Dermis microvascular lymphatic vessel endothelial cell (primary cell): ENCODE measurements at regions not wholly inside any gene's neighbourhood (a gene's known extent, or its start where the extent isn't known, plus 50 kb on each side); places are given as distances from the start of the nearest gene placed in this dataset.
A peak's percentile ranks its signal among the peaks of the same experiment; 100 is the strongest.

Source experiments
- DNase-seq, 2 donors: peaks; one replicate each; pipeline versions ENCODE4 v3.0.0 to v3.0.0-alpha.2; 2010; ENCODE audit warnings: low read depth in 2 of 2

DNA sequence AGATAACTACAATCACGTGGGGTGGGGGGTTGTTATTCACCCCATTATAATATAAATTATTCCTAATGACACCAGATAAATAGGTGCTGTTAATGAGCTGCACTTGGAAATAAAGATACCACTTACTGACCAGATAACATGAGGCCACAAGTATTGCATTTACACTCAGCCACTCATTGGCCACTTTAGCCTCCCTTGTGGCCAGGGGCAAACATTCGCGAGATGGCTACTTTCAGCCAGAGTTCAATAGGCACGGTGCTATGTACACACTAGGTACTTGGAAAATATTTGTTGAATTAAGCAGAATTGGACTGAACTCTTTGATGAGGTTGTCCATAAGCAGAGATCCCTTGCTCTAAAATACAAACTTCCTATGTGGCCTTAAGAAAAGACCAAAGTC is 713.7 kb upstream of the TENM3 start:
- DNase-seq = no peak

DNA sequence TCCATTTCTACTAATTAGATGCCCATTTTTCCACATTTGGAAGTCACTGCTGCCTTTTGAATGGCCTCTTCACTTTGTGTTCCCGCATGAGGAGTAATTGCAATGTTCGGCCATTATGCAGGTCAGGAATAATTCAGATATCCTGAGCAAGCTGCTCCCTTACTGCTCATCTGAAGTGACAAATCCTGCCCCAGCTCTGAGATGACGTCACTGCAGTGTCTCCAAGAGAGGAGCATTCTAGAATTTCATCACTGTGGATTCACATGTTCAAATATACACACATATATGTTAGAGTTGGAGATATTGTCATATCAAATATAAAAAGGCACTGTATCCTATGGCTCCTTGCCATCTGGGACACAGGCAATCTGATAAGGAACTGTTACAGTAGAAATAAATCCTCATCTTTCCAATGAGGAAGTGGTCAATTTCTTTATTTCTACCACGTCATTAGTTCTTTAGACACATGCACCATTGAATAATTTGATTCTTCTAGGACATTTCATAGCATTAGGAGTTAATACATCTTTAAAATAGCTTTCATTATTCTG is 706.9 kb upstream of the TENM3 start:
- DNase-seq = no peak

- DNase-seq = no peak
Measured at GRCh38 chr4:181536811-181537434, 706.3 kb upstream of the TENM3 start.

DNA sequence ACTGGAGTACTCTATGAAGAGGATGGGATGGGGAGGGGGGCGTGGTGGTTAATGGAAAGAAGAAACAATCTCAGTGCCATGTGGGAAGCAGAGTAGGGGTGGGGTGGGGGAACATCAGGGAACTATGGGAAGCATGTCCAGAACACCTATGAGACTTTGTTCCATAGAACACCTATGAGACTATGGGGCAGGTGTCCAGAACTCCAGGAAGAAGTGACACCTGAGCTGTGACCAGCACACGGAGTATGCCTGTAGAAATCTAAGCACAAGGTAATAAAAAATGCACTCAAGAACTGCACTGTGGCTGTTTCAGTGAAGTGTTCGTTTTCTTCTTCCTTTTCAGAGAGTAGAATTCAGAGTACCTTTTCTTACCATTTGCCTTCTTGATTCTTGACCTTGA is 704.8 kb upstream of the TENM3 start:
- DNase-seq = no peak

- DNase-seq = no peak
Measured at GRCh38 chr4:181541396-181541795, 701.8 kb upstream of the TENM3 start.

GRCh38 chr4:181548873-181549575 is 694.2 kb upstream of the TENM3 start:
- DNase-seq = peak; percentile 5 to 14

DNA sequence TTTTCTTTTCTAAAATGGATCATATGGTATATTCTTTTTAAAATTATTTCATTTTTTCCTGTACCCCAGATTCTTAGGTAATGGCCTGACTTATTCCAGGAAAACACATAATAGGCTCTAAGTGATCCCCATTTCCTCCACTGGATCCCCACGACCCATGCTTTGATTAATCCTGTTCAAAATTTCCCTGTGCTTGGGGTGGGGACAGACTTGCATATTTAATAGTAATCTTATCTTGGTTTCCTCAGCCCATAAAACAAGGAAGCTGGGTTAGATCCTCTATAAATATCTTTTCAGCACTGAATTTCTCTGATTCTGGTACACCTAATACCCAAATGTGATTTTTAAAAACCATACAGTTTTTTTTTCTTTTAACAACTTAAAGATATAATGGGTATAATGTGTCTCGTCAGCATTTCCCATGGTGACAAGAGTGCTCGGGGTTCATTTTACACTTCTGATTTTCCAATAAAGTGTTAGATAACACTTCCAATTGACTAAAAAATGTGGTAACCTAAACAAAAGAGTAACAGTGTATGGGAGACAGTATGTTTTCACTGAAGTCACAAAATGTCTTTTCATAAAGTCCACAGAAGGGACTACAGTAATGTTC is 693.5 kb upstream of the TENM3 start:
- no peak for DNase-seq

DNA sequence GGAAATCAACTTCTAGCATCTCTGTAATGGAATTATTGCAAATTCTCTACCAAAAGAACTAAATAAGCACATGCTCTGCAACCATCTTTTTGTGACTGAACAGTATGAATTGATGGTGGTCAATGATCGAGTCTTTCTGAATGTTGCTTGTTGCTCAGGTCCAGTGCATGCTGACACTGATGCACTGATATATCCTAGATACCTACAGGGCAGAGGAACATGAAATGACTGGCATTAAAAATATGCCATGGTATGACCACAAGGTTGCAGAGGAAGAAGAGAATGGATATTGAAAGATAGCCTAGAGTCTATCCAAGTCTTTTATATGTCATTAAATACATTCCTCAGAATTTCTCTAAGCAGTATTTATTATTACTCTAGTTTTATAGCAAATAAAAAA is 692.8 kb upstream of the TENM3 start:
- no peak for DNase-seq

- DNase-seq = no peak
Measured at GRCh38 chr4:181559637-181560036, 683.6 kb upstream of the TENM3 start.

GRCh38 chr4:181562399-181562798 is 680.8 kb upstream of the TENM3 start:
- no peak for DNase-seq

DNA sequence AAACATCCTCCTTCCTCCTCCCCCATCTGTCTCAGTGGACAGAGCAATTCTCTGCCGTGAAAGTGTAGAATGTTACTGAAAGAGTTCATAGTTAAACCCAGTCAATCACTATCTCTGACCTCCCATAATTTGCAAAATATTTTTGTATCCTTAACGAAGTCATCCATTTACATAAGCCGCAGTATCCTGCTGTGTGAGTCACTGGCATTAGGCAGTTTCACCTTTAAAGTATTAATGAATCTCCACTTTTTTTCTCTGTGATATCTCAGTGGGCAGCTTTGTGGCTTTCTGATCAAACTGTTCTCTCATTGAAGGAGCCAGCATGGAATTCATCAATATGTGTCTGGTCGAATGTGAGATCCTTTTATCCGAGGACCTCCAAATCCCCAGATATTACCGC is 678.6 kb upstream of the TENM3 start:
- no peak for DNase-seq

GRCh38 chr4:181566490-181566889 is 676.7 kb upstream of the TENM3 start:
- no peak for DNase-seq

DNA sequence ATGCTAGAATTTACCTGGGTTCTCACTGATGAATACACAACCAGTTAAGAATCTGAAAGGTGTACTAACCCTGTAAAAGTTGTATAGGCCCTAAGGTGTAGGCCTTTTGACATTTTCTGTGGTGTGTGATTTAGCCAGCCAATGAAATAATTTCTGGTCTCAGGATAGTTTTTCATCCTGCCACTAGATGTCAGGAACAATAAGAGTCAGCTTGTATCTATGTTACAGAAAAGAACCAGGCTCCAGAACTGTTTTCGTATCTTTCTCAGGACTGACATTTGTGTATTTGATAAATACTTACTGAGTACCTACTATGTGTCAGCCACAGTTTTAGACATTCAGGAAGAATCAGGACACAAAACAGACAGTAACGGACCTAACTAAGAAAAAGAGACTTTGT is 673.6 kb upstream of the TENM3 start:
- DNase-seq = no peak

GRCh38 chr4:181578911-181579310 is 664.3 kb upstream of the TENM3 start:
- no peak for DNase-seq

DNA sequence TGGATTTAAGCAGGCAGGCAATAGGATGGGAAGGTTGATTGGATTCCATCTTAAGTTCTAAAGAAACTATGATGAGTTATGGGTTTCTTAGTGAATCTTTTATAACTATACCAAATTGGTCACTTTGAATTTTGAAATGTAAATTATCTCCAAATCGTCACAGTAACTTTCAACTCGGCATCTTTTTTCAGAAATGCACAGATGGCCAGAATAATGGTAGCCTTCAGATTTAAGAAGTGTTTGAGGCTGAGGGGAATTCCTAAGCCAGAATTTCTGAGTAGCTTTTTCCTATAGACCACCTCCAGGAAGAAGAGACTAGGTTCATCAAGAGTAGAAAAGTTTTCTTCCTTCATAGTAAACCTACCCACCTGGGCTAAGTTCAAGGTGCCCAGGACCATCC is 663.7 kb upstream of the TENM3 start:
- DNase-seq = no peak

DNA sequence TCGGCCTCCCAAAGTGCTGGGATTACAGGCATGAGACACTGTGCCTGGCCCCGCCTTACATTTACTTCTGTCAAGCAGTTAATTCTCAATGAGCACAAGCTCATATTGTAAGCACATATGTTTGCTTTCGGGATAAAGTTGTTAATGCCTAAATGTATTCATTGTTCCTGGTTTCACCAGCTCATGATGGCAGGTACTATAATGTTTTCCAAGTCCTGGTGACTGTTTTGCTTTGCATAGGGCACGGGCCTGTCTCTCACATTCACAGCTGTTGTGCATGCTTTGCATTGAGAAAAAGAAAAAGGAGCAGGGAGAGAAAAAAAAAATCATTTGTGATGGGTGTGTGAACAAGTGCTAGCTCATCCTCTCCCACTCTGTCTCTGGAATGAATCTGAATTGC is 661.2 kb upstream of the TENM3 start:
- DNase-seq = no peak

GRCh38 chr4:181582595-181582994 is 660.6 kb upstream of the TENM3 start:
- no peak for DNase-seq

DNA sequence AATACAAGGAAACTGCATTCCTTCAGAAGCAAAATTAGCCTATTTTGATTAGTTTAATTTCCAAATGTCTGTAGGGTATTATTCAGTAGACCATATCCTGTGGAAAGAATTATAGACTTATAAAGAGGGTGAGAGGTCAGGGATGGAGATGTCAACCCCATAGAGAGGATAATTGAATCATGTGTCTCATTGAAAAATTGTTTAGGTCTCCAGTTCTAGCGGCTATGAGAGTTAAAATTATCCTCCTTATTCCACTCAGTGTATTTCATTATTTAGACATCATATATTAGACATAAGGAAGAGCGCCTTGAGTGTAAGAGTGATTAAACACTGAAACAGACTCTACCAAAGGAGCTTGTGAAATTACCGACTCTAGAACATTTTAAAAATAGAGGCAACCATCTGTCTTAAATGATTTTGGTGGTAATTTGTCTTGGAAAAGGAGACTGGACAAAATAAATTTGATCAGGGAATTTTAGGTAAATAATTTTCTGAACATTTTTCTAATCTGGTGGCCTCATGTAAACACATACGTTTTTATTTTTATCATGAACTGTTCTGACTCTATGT is 654.4 kb upstream of the TENM3 start:
- DNase-seq = no peak

GRCh38 chr4:181592221-181592745 is 650.9 kb upstream of the TENM3 start:
- no peak for DNase-seq

DNA sequence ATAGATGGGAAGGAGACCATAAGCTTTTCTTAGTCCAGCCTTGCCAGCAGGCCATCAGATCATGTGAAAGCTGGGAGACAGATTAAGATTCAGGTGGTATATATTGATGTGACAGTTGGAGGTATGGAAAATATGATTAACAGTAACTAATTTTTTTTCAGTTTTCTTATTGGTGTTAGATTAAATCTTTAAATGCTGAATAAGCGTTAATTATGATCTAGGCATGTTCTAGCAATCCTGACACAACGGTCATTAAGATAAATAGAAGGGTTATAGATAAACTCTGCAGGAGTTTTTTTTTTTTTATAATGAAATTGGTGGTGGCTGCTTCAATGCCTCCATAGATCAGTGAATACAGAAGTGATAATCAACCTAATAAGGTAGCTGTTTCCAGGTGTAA is 649.5 kb upstream of the TENM3 start:
- DNase-seq = no peak

DNA sequence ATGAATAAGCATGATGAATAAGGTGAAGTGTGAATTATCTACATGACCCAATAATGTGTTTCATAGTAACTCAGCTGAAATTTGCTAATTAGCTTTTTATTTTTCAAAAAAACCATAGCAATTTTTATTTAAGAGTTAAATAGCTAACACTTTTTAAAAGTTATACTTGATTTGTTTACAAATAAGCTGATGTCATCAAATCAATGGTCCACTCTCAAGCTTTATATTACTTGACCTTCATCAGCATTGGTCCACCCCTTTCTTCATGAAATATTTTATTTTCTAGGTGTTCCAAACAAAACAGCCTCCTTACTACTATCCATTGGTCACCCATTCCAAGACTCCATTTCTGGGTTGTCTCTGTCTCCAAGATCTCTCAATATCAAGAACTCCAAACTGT is 649.0 kb upstream of the TENM3 start:
- DNase-seq = no peak

DNA sequence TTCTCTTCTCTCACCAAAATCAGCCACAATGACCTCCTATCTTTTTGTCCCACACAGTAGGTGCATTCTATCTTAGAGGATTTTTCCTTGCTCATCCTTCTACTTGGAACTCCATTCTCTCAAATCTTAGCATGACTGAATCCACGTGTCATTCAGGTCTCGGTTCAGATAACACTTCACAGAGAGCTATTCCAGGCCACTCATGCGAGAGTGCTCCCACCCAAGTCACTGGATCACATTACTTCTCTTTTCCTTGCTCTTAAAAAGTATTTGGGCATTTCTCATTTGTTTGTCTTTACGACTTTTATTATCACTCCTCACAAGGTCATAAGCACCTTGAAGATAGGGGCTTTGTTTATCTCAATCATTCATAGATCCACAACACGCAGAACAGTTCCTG is 647.5 kb upstream of the TENM3 start:
- no peak for DNase-seq
